Chondrocyte (in vitro differentiated cells): ENCODE measurements at regions not wholly inside any gene's neighbourhood (a gene's known extent, or its start where the extent isn't known, plus 50 kb on each side); places are given as distances from the start of the nearest gene placed in this dataset.

Experiments
- DNase-seq: peaks from one replicate; pipeline ENCODE4 v3.0.0; 2021; ENCODE audit warnings: mixed read lengths, low spot score
- H3K27ac Mint-ChIP-seq: one replicate; pipeline ENCODE4 v1.8.0; 2021; ENCODE audit warnings: mild to moderate bottlenecking, moderate library complexity, mixed read lengths; ENCODE audit not compliant: unreplicated experiment
- H3K27me3 Mint-ChIP-seq: 2 replicates; pipeline ENCODE4 v1.8.0; 2021; ENCODE audit warnings: low read depth, mixed read lengths
- H3K36me3 Mint-ChIP-seq: 2 replicates; pipeline ENCODE4 v1.8.0; 2021; ENCODE audit warnings: low read depth, mixed read lengths
- H3K4me1 Mint-ChIP-seq: 2 replicates; pipeline ENCODE4 v1.8.0; 2021; ENCODE audit warnings: low read depth, mild to moderate bottlenecking, mixed read lengths
- H3K4me3 Mint-ChIP-seq: one replicate; pipeline ENCODE4 v1.8.0; 2021; ENCODE audit warnings: mild to moderate bottlenecking, moderate library complexity, mixed read lengths; ENCODE audit not compliant: unreplicated experiment
- H3K9me3 Mint-ChIP-seq: 2 replicates; pipeline ENCODE4 v1.8.0; 2021; ENCODE audit warnings: low read depth, mixed read lengths
- CTCF ChIP-seq: fragments of 200-600 bp; sonication (generic); IDR thresholded peaks from 2 replicates; pipeline ENCODE4 v1.5.0; 2021; ENCODE audit warnings: antibody characterized with exemption, mild to moderate bottlenecking, moderate library complexity

GRCh38 chr5:2170761-2171160 lies 288.0 kb upstream of the IRX4 start:
- H3K4me3 Mint-ChIP-seq = no peak overlapping the region
- no peaks in the 10 kb centered on the region for H3K4me1 Mint-ChIP-seq
- H3K27ac Mint-ChIP-seq = no peak overlapping the region
- H3K9me3 Mint-ChIP-seq = no peaks in the 10 kb centered on the region
- peaks cover 41% of the 10 kb centered on the region for H3K27me3 Mint-ChIP-seq
- H3K36me3 Mint-ChIP-seq = no peaks in the 10 kb centered on the region
- no peak for TF ChIP-seq CTCF
- no peak for DNase-seq

GRCh38 chr5:2169850-2170760 lies 287.4 kb upstream of the IRX4 start:
- DNase-seq = no peak
- Mint-ChIP-seq H3K4me3 (no peak overlapping the region), H3K4me1 (no peaks in the 10 kb centered on the region), H3K27me3 (peaks cover 42% of the 10 kb centered on the region), H3K27ac (no peak overlapping the region), H3K9me3 (no peaks in the 10 kb centered on the region), H3K36me3 (no peaks in the 10 kb centered on the region)
- TF ChIP-seq CTCF = no peak

- Mint-ChIP-seq H3K9me3 (no peaks in the 10 kb centered on the region), H3K4me3 (no peak overlapping the region), H3K4me1 (no peaks in the 10 kb centered on the region), H3K27ac (no peak overlapping the region), H3K27me3 (peaks cover 42% of the 10 kb centered on the region), H3K36me3 (no peaks in the 10 kb centered on the region)
- no peak for TF ChIP-seq CTCF
- DNase-seq = no peak
Observed at GRCh38 chr5:2169430-2169808, 286.7 kb upstream of the IRX4 start.

- H3K9me3 Mint-ChIP-seq = no peaks in the 10 kb centered on the region
- H3K27me3 Mint-ChIP-seq = peaks cover 43% of the 10 kb centered on the region
Observed at GRCh38 chr5:2168601-2169429, 286.1 kb upstream of the IRX4 start.

More at GRCh38 chr5:2168601-2169429, 286.1 kb upstream of the IRX4 start:
- Mint-ChIP-seq H3K27ac (no peak overlapping the region), H3K4me3 (no peak overlapping the region), H3K36me3 (no peaks in the 10 kb centered on the region), H3K4me1 (no peaks in the 10 kb centered on the region)
- DNase-seq = no peak
- no peak for TF ChIP-seq CTCF
